Esophagus (tissue), 2 donors: ENCODE measurements at regions not wholly inside any gene's neighbourhood (a gene's known extent, or its start where the extent isn't known, plus 50 kb on each side); places are given as distances from the start of the nearest gene placed in this dataset.

Experiments
- H3K27ac ChIP-seq, 2 donors: one replicate each; pipeline ENCODE4 v1.5.1; 2013; ENCODE audit warnings: low read depth in 2 of 2, mild to moderate bottlenecking in 2 of 2, inconsistent platforms in 1 of 2, low read length in 1 of 2, moderate library complexity in 1 of 2
- H3K27me3 ChIP-seq, 2 donors: one replicate each; pipeline ENCODE4 v1.6.1; 2013; ENCODE audit warnings: low read length in 2 of 2, control low read depth in 1 of 2, mild to moderate bottlenecking in 1 of 2; ENCODE audit not compliant: insufficient read depth in 2 of 2, control insufficient read depth in 1 of 2
- H3K36me3 ChIP-seq, 2 donors: one replicate each; pipeline ENCODE4 v1.6.1; 2013; ENCODE audit warnings: low read length in 1 of 2; ENCODE audit not compliant: control insufficient read depth in 2 of 2, insufficient read depth in 2 of 2
- H3K4me1 ChIP-seq, 2 donors: one replicate each; pipeline ENCODE4 v1.6.1; 2013; ENCODE audit warnings: low read length in 1 of 2; ENCODE audit not compliant: control insufficient read depth in 2 of 2, insufficient read depth in 2 of 2
- H3K4me3 ChIP-seq, 2 donors: one replicate each; pipeline ENCODE4 v1.5.1; 2013; ENCODE audit warnings: low read length in 2 of 2, mild to moderate bottlenecking in 2 of 2, low read depth in 1 of 2, moderate library complexity in 1 of 2
- H3K9me3 ChIP-seq, 2 donors: one replicate each; pipeline ENCODE4 v1.6.1; 2013; ENCODE audit warnings: mild to moderate bottlenecking in 2 of 2, low read depth in 1 of 2, low read length in 1 of 2, moderate library complexity in 1 of 2; ENCODE audit not compliant: control insufficient read depth in 2 of 2, insufficient read depth in 1 of 2
- WGBS, 2 donors: extraction: QIAGEN DNeasy Blood & Tissue Kit; methylation state at CpG; one replicate each; pipeline ENCODE4 v1.1.7; 2013; 5-methylcytosine and 5-hydroxymethylcytosine counted together
- donor health status: healthy with polysubstance abuse.
- donor health status: Bipolar disorder and iron deficiency.

GRCh38 chr6:45813943-45814342, 201.7 kb downstream of the CLIC5 start:
- Histone ChIP-seq H3K4me1 (no peaks in the 10 kb centered on the region), H3K9me3 (no peaks in the 10 kb centered on the region), H3K36me3 (no peaks in the 10 kb centered on the region), H3K27me3 (no peaks in the 10 kb centered on the region), H3K4me3 (no peak overlapping the region), H3K27ac (no peak overlapping the region)
- 69 to 79% methylated on average over 3 of the region's 3 CpGs for WGBS, 2 donors

- Histone ChIP-seq H3K27ac (no peak overlapping the region), H3K36me3 (no peaks in the 10 kb centered on the region), H3K4me3 (no peak overlapping the region), H3K4me1 (no peaks in the 10 kb centered on the region), H3K9me3 (no peaks in the 10 kb centered on the region), H3K27me3 (no peaks in the 10 kb centered on the region)
- 70 to 73% methylated on average over 6 of the region's 6 CpGs for WGBS, 2 donors
Observed at GRCh38 chr6:45812922-45813321, 202.7 kb downstream of the CLIC5 start.

- H3K36me3 ChIP-seq = no peaks in the 10 kb centered on the region
- no peaks in the 10 kb centered on the region for H3K27me3 ChIP-seq
- H3K27ac ChIP-seq = no peak overlapping the region
- WGBS, 2 donors = 31 to 46% methylated on average over 1 of the region's 1 CpG
- H3K9me3 ChIP-seq = no peaks in the 10 kb centered on the region
- H3K4me1 ChIP-seq = no peaks in the 10 kb centered on the region
- H3K4me3 ChIP-seq = no peak overlapping the region
Observed at GRCh38 chr6:45808917-45809316, 206.7 kb downstream of the CLIC5 start.

GRCh38 chr6:45808042-45808645, 207.5 kb downstream of the CLIC5 start:
- no peaks in the 10 kb centered on the region for H3K4me1 ChIP-seq

GRCh38 chr6:45807311-45808041, 208.2 kb downstream of the CLIC5 start:
- no peaks in the 10 kb centered on the region for H3K9me3 ChIP-seq
- H3K27ac ChIP-seq = no peak overlapping the region
- H3K27me3 ChIP-seq = no peaks in the 10 kb centered on the region
- no peak overlapping the region for H3K4me3 ChIP-seq
- no peaks in the 10 kb centered on the region for H3K36me3 ChIP-seq
- no peaks in the 10 kb centered on the region for H3K4me1 ChIP-seq
- WGBS, 2 donors = 73 to 85% methylated on average over 4 of the region's 4 CpGs

More at GRCh38 chr6:45808042-45808645, 207.5 kb downstream of the CLIC5 start:
- WGBS, 2 donors = 75 to 79% methylated on average over 7 of the region's 7 CpGs
- Histone ChIP-seq H3K27me3 (no peaks in the 10 kb centered on the region), H3K9me3 (no peaks in the 10 kb centered on the region), H3K36me3 (no peaks in the 10 kb centered on the region), H3K27ac (no peak overlapping the region), H3K4me3 (no peak overlapping the region)

GRCh38 chr6:45806172-45806571, 209.5 kb downstream of the CLIC5 start:
- no peak overlapping the region for H3K4me3 ChIP-seq
- H3K36me3 ChIP-seq = no peaks in the 10 kb centered on the region
- no peaks in the 10 kb centered on the region for H3K9me3 ChIP-seq
- no peak overlapping the region for H3K27ac ChIP-seq
- WGBS, 2 donors = 61% methylated on average over 1 of the region's 1 CpG
- H3K4me1 ChIP-seq = no peaks in the 10 kb centered on the region
- no peaks in the 10 kb centered on the region for H3K27me3 ChIP-seq

- H3K27me3 ChIP-seq = no peaks in the 10 kb centered on the region
- H3K36me3 ChIP-seq = no peaks in the 10 kb centered on the region
- no peak overlapping the region for H3K4me3 ChIP-seq
- no peak overlapping the region for H3K27ac ChIP-seq
- H3K4me1 ChIP-seq = no peaks in the 10 kb centered on the region
- H3K9me3 ChIP-seq = no peaks in the 10 kb centered on the region
- 85% methylated on average over 4 of the region's 4 CpGs for WGBS, 2 donors
Observed at GRCh38 chr6:45803071-45803470, 212.6 kb downstream of the CLIC5 start.

- no peak overlapping the region for H3K4me3 ChIP-seq
- no peaks in the 10 kb centered on the region for H3K27me3 ChIP-seq
- no peaks in the 10 kb centered on the region for H3K9me3 ChIP-seq
- 54% methylated on average over 10 of the region's 10 CpGs for WGBS, 2 donors
- no peaks in the 10 kb centered on the region for H3K36me3 ChIP-seq
- no peak overlapping the region for H3K27ac ChIP-seq
- no peaks in the 10 kb centered on the region for H3K4me1 ChIP-seq
Observed at GRCh38 chr6:45801471-45802289, 214.0 kb downstream of the CLIC5 start.

- H3K9me3 ChIP-seq = no peaks in the 10 kb centered on the region
- 42 to 48% methylated on average over 5 of the region's 5 CpGs for WGBS, 2 donors
- H3K27ac ChIP-seq = no peak overlapping the region
- H3K36me3 ChIP-seq = no peaks in the 10 kb centered on the region
- no peaks in the 10 kb centered on the region for H3K27me3 ChIP-seq
- H3K4me1 ChIP-seq = no peaks in the 10 kb centered on the region
- no peak overlapping the region for H3K4me3 ChIP-seq
Observed at GRCh38 chr6:45800911-45801310, 214.7 kb downstream of the CLIC5 start.
